ENCODE measurements at regions not wholly inside any gene's neighbourhood (a gene's known extent, or its start where the extent isn't known, plus 50 kb on each side); places are given as distances from the start of the nearest gene placed in this dataset.
A peak's percentile ranks its signal among the peaks of the same experiment; 100 is the strongest.
"Not testable (repeated sequence)": the region's sequence is repeated elsewhere in the genome, so short reads cannot be mapped to it uniquely, and the experiment has no call there.

GRCh38 chr11:54979375-54979774 lies 272.7 kb downstream of the OR4A5 start:
- ChIA-PET POLR2A (no interaction called here), CTCF (no interaction called here)
- DNase-seq (ENCODE audit: low read depth in 1 of 2, low spot score in 1 of 2) (no peak), FAIRE-seq (no peak), ATAC-seq (no peak)
- no peak overlapping the region for H3K4me3 ChIP-seq
- H3K27ac ChIP-seq: no peak overlapping the region
- no peak overlapping the region for H3K4me2 ChIP-seq
- H3K4me1 ChIP-seq: no peaks in the 10 kb centered on the region
- H3K9me3 ChIP-seq: peaks cover 2% of the 10 kb centered on the region; the same call in 2 of the 3 replicates
- 3% methylated on average over 2 of the region's 2 CpGs for WGBS (ENCODE audit: missing lambda C conversion rate)
- TF ChIP-seq MAFK (IDR thresholded peaks at IDR 0.05; ENCODE audit: partially characterized antibody) (peak; percentile 81), TP53 (CRISPR knock-in tag; IDR thresholded peaks at IDR 0.05) (no peak)

- FAIRE-seq (no peak), DNase-seq (ENCODE audit: low read depth in 1 of 2, low spot score in 1 of 2) (no peak), ATAC-seq (no peak)
- Histone ChIP-seq H3K4me2 (no peak overlapping the region), H3K27ac (no peak overlapping the region), H3K4me3 (no peak overlapping the region), H3K9me3 (peaks cover 2% of the 10 kb centered on the region; the same call in 1 of the 3 replicates), H3K4me1 (no peaks in the 10 kb centered on the region)
- 76% methylated on average over 1 of the region's 1 CpG for WGBS (ENCODE audit: missing lambda C conversion rate)
- ChIA-PET POLR2A (no interaction called here), CTCF (no interaction called here)
- no peak for TF ChIP-seq EHMT2 (IDR thresholded peaks at IDR 0.05; ENCODE audit: low read depth)
- no peak for TF ChIP-seq GATA3 (IDR thresholded peaks at IDR 0.05; ENCODE audit: borderline replicate concordance)
- TF ChIP-seq USF2 (IDR thresholded peaks at IDR 0.05): no peak
- TF ChIP-seq MAX (IDR thresholded peaks at IDR 0.05): no peak
- no peak for TF ChIP-seq ZC3H11A (IDR thresholded peaks at IDR 0.05)
- TF ChIP-seq ELK1 (IDR thresholded peaks at IDR 0.05; ENCODE audit: low read depth, low read length): no peak
- TF ChIP-seq MAFK (IDR thresholded peaks at IDR 0.05; ENCODE audit: partially characterized antibody): peak; percentile 18
Observed at GRCh38 chr11:54985731-54986130, 276.2 kb upstream of the TRIM48 start.

GRCh38 chr11:55028837-55029236 lies 233.1 kb upstream of the TRIM48 start:
- WGBS (ENCODE audit: missing lambda C conversion rate): 5% methylated on average over 2 of the region's 2 CpGs
- H3K4me3 ChIP-seq; H3K27ac ChIP-seq; FAIRE-seq; DNase-seq (ENCODE audit: low read depth in 1 of 2, low spot score in 1 of 2); ATAC-seq; CTCF ChIA-PET; H3K4me1 ChIP-seq; H3K4me2 ChIP-seq; POLR2A ChIA-PET: not testable (repeated sequence)
- peaks cover 16% of the 10 kb centered on the region; the same call in 2 of the 3 replicates for H3K9me3 ChIP-seq
- TF ChIP-seq MAFK (IDR thresholded peaks at IDR 0.05; ENCODE audit: partially characterized antibody): peak; percentile 83

- FAIRE-seq: no peak
Observed at GRCh38 chr11:55054723-55055122, 207.2 kb upstream of the TRIM48 start.

GRCh38 chr11:55084588-55084987 lies 177.4 kb upstream of the TRIM48 start:
- H3K4me1 ChIP-seq; POLR2A ChIA-PET; H3K9me3 ChIP-seq; H3K4me3 ChIP-seq; H3K27ac ChIP-seq; DNase-seq (ENCODE audit: low read depth in 1 of 2, low spot score in 1 of 2); FAIRE-seq; ATAC-seq; CTCF ChIA-PET; H3K4me2 ChIP-seq: not testable (repeated sequence)
- WGBS (ENCODE audit: missing lambda C conversion rate): 17% methylated on average over 9 of the region's 9 CpGs

More at GRCh38 chr11:55054723-55055122, 207.2 kb upstream of the TRIM48 start:
- peak; percentile 81 for TF ChIP-seq MAFK (IDR thresholded peaks at IDR 0.05; ENCODE audit: partially characterized antibody)
- no peak for TF ChIP-seq GATA3 (IDR thresholded peaks at IDR 0.05; ENCODE audit: borderline replicate concordance)
- CTCF ChIA-PET: no interaction called here
- Histone ChIP-seq H3K4me2 (no peak overlapping the region), H3K27ac (no peak overlapping the region), H3K4me3 (no peak overlapping the region), H3K4me1 (no peaks in the 10 kb centered on the region), H3K9me3 (peaks cover 16% of the 10 kb centered on the region; the same call in 1 of the 3 replicates)
- no peak for DNase-seq (ENCODE audit: low read depth in 1 of 2, low spot score in 1 of 2)
- ATAC-seq: no peak
- POLR2A ChIA-PET: no interaction called here

GRCh38 chr11:55106391-55106790 lies 155.6 kb upstream of the TRIM48 start:
- FAIRE-seq (no peak), ATAC-seq (no peak), DNase-seq (ENCODE audit: low read depth in 1 of 2, low spot score in 1 of 2) (peak in 1 of 2 experiments; percentile 1)
- no peak overlapping the region for H3K27ac ChIP-seq
- H3K4me1 ChIP-seq: no peaks in the 10 kb centered on the region
- WGBS (ENCODE audit: missing lambda C conversion rate): 17% methylated on average over 4 of the region's 4 CpGs
- no peak overlapping the region for H3K4me3 ChIP-seq
- POLR2A ChIA-PET: no interaction called here
- CTCF ChIA-PET: no interaction called here
- H3K9me3 ChIP-seq: peaks cover 16% of the 10 kb centered on the region; the same call in 1 of the 3 replicates
- no peak for TF ChIP-seq SMC3 (IDR thresholded peaks at IDR 0.05)
- TF ChIP-seq EHMT2 (IDR thresholded peaks at IDR 0.05; ENCODE audit: low read depth): no peak
- TF ChIP-seq FOSL2 (IDR thresholded peaks at IDR 0.05): no peak
- no peak for TF ChIP-seq FOSL2 (CRISPR knock-in tag; IDR thresholded peaks at IDR 0.05)
- TF ChIP-seq ESRRA (IDR thresholded peaks at IDR 0.05; ENCODE audit: borderline replicate concordance, low read length): no peak
- H3K4me2 ChIP-seq: no peak overlapping the region

Data from A549 (cell line).